ENCODE measurements at regions not wholly inside any gene's neighbourhood (a gene's known extent, or its start where the extent isn't known, plus 50 kb on each side); places are given as distances from the start of the nearest gene placed in this dataset.

DNA sequence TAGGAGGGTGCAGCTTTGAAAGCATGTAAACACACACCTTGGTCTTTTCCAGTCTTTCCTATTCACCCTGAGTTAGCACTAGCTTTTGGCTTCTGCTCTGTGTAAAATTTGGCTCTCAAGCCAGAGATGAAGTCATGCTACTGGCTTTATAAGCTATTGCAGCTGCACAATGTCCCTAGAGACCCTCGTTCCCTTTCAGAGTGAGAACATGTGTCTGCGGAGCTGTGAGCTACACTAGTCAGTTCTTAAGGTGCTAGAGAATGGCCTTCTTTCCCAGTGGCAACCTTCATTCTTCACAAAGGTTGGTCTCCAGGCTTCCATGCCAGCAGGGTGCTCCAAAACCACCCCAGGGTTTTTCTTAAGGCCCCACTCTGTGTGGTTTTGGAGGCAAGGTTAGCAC, 199.1 kb downstream of the SPATA18 start:
- TF ChIP-seq, protein P1, sequence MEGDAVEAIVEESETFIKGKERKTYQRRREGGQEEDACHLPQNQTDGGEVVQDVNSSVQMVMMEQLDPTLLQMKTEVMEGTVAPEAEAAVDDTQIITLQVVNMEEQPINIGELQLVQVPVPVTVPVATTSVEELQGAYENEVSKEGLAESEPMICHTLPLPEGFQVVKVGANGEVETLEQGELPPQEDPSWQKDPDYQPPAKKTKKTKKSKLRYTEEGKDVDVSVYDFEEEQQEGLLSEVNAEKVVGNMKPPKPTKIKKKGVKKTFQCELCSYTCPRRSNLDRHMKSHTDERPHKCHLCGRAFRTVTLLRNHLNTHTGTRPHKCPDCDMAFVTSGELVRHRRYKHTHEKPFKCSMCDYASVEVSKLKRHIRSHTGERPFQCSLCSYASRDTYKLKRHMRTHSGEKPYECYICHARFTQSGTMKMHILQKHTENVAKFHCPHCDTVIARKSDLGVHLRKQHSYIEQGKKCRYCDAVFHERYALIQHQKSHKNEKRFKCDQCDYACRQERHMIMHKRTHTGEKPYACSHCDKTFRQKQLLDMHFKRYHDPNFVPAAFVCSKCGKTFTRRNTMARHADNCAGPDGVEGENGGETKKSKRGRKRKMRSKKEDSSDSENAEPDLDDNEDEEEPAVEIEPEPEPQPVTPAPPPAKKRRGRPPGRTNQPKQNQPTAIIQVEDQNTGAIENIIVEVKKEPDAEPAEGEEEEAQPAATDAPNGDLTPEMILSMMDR (IDR thresholded peaks at IDR 0.05; ENCODE audit: poor library complexity, severe bottlenecking) = no peak
- TF ChIP-seq EZH2 (IDR thresholded peaks at IDR 0.05; ENCODE audit: borderline replicate concordance, insufficient read depth, low read length, poor library complexity, severe bottlenecking) (no peak), TAF1 (IDR thresholded peaks at IDR 0.05; ENCODE audit: low read depth) (no peak), EP300 (conservative IDR thresholded peaks at IDR 0.05; ENCODE audit: poor library complexity, severe bottlenecking) (no peak), POLR2AphosphoS5 (IDR thresholded peaks at IDR 0.05) (no peak)

Measured in neural cell (in vitro differentiated cells).